Kasumi-1 (cell line): ENCODE measurements at regions not wholly inside any gene's neighbourhood (a gene's known extent, or its start where the extent isn't known, plus 50 kb on each side); places are given as distances from the start of the nearest gene placed in this dataset.

Experiments
- DNase-seq, 2 experiments: peaks; one replicate each; lab custom pipeline; 2025; lab: John Stamatoyannopoulos, UW

DNA sequence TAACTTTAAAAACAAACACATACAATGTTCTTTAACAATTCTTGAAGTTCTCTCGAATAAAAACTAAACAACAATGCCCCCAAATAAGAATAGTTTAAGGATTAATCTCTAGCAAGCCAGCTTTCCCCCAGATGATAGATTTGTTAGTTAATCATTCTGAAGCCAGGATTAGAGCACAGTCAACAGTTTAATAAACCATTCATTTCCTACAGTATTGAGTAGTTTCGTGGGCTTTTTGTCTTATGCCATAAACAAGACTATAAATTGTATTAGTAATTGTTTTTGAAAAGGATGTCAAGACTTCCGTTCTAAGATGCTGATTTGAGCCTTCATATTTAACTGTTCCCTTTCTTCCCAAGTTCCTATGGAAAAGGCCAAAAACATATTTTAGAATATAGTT lies 136.6 kb downstream of the PIK3R1 start:
- no peak for DNase-seq

DNA sequence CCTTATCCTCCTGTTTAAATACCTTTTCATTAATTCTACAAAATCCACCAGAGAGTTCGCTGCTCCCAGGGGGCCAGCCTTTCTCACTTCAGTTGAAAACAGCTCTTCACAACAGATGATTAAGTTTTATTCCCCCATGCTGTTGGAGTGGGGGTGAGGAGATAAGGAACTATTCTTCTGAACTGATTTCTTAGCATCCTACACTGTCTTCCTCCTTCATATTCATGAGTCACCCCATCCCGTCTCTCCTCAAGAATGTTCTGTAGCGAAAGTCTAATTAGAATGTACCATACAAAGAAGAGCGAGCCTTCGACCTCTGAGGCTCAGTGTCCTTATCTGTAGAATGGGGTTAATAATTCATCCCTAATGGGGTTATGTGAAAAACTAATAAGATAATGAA lies 138.0 kb downstream of the PIK3R1 start:
- DNase-seq = no peak

DNA sequence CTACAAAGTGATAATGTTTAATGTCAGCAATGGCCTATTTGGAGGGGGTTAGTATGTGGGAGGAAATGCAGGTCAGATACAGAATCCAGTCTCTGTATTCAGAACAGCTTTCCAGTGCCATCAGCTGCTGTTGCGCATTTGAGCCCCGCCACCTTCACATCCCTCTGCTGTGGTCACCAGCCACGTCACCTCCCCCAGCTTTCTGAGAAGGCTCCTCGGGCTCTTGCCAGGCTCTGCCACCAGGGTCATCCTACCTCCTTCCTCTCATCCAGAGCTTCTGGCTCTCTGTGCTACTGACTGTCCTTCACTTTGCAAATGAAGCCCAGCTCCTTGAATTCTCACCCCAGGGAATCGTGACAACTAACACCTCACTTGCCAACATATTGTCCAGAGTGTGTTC lies 138.8 kb downstream of the PIK3R1 start:
- peak; percentile 52 to 58 for DNase-seq

DNA sequence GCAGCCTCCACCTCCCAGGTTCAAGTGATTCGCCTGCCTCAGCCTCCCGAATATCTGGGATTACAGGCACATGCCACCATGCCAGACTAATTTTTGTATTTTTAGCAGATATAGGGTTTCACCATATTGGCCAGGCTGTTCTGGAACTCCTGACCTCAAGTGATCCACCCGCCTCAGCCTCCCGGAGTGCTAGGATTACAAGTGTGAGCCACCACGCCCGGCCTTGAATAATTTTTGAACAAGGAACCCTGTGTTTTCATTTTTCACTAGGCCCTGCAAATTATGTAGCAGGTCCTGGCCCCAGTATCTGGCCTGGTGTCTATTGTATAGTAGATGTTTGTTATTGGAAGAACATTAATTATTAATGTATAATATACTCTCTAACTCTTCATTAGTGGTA lies 140.7 kb downstream of the PIK3R1 start:
- no peak for DNase-seq

DNA sequence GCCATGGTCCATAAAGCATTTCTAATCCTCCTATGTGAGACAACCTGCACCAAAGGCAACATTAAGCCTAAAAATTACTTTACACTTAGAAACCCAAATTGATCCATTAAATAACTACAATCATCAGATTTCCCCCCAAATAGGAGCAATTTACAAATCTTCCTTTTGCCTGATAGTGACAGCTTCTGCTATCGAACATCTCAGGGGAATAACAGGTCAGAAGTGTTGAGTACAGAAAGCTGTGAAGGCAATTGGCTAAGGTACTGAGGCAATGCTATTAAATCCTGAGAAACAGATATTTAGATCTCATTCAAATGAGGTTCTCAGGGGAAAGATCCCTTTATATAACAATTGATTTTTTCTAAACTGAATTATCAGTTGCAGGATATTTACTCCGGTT lies 141.1 kb downstream of the PIK3R1 start:
- no peak for DNase-seq

DNA sequence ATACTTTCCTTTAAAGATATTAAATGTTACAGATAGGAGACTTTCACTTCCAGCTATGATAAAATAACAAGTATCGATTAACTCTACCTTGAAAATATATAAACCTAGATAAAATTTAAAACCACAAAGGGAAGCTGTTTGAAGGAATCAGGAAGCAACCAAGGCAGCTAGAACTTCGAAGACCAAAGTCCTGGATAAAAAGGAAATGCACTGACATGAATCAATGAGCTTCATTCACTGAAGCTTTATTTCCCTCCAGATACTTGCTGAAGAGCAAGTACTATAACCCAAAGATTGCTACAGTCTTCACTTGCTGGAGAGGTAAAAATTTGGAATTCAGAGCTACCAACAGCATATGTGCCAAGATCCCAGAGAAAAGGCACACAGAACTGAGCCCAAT lies 144.1 kb downstream of the PIK3R1 start:
- peak in 1 of 2 experiments; percentile 8 for DNase-seq

DNA sequence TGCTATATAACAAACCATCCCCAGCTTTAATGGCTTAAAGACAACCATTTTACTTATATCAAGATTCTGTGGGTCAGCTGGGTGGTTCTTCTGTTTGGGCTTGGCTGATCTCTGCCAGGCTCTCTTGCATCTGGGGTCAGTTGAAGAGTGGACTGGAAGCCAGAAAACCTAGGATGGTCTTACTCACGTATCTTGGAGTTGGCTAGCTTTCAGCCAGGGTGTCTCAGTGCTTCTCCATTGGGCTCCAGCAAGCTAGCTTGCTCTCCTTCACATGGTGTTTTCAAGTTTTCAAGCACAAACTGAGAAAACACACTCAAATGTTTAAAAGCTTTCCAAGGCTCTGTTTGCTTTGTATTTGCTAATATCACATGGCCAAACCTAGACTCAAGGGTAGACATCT lies 146.8 kb downstream of the PIK3R1 start:
- DNase-seq = no peak

DNA sequence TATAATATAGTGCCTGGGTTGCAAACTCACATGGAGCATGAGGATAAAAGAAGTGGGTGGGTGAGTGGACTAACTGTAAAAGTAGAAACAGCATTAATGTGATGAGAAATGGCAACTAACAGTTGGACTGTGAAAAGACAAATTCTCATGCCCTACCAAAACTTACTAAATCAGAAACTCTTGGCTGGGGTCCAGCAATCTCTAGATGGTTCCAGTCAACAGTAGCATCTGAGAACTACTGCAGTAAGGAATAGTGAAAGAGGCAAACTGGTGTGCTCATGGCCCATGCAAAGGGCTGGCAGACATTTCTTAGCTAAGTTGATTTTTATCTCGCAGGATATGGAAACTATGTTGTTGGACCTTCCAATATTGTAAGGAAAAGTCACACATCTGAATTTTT lies 150.3 kb downstream of the PIK3R1 start:
- no peak for DNase-seq

DNA sequence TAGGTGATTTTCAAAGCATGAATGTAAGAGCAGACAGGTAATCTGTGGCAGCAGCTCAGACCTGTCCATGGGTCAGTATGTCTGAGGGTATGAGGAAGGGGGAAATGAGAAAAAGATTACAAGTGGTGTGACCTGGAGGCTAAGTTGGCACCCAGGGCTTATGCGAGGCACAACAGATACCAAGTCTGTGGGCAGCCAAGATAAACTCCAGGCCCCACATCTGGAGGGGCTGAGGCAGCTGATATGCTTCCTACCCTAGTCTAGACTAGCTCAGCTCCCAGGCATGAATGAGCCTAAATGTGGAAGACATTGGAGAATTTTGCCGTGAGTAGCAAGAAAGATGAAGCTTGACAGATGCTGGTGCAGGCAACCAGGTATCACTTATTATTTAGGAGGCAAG lies 151.7 kb downstream of the PIK3R1 start:
- DNase-seq = no peak

DNA sequence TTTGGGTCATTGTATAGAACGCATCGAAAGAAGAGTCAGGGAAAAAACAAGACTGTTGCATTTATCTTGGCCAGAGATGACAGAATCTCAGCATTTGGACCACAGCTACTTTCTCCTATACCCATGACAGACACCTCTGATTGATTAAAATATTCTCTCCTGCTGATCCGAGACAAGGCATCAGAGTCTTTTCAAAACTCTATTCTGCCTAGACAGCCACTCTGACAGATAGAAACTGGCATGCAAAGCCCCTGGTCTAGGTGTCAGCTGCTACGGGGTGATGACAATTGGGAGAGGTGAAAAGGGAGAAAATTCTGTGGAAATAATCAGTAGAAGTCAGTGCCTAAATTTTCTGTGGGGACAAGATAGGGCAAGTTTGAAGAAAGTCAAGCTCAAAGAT lies 152.2 kb downstream of the PIK3R1 start:
- no peak for DNase-seq

DNA sequence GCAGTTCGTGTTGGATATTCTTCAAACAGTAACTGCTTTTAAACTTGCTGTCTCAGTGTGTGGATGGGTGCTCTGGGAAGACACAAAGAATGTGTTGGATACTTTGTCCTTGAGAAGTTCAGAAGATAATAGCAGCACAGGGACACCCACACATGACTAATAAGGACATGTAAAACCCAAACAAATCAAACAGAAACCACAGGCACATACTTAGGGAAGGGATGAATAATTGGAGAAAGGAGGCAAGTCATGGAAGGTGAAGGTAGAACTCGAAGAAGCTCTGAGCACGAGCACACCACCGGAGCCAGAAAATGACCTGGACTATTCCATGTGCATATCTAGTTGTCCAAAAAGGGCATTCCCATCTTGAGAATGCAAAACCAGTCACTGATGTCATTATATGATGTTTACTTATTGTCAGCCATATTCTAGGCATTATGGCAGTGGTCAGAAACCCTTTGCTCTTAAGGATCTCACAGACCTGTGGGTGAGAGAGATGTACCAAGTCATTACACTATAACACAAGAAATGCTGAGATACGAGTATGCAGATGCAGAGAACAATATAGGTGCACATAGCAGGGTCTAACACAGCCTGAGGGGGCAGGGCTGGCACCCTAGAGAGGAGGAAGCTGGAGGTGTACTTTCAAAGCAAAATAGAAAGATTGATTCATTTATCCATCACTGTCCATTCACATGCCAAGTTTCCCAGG lies 152.9 kb downstream of the PIK3R1 start:
- DNase-seq = no peak

DNA sequence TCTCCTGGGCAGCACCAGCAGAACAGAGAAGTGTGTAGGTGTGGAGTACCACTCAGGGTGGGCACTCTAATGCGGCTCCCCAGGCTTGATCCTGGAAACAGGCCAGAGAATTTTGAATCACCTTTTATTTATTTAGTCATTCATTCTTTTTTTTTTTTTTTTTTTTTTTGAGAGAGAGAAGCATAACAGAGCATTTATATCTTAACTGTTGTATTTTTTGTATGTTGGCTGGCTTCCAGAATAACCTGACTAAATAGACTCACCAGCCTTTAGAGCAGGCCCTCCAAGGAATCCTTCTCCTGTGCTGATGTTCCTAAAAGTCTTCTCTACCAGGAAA lies 153.4 kb downstream of the PIK3R1 start:
- no peak for DNase-seq

DNA sequence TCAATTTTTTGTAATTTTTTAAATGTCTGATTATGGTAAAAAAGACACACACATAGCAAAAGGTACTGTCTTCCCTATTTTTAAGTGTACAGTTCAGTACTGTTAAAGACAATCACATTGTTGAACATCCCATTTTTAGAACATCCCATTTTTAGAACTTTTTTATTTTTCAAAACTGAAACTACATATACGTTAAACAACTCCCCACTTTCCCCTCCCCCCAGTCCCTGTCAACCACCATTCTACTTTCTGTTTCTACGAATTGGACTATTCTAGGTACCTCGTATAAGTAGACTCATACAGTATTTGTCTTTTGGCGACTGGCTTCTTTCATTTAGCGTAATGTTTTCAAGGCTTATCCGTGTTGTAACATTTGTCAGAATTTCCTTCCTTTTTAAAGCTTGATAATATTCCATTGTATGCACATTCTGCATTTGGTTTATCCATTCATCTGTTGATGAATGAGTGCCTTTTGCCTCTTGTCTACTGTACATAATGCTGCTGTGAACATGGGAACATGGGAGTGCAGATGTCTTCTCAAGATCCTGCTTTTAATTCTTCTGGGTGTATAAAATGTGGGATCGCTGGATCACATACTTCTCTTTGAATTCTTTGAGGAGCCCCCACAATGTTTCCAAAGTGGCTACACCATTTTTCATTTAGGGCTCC lies 154.0 kb downstream of the PIK3R1 start:
- peak; percentile 33 to 36 for DNase-seq

DNA sequence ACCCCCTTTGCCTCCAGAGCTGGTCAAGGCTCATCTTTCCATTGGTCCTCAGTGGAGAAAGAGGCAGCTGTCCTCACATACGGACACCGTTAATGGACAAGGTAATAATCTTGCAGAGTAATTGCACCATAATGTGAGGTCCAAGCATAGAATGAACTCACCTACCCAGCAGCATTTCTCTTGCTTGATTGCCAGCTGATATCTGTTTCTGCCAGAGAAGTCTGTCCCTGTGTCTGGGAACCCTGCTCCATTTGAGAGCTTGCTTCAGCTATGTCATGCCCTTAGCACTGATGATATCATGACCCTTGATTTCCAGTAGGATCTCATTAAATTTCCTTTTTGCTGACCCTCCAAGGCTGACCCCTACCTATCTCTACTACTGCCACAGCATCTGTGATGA lies 154.6 kb downstream of the PIK3R1 start:
- DNase-seq = no peak

DNA sequence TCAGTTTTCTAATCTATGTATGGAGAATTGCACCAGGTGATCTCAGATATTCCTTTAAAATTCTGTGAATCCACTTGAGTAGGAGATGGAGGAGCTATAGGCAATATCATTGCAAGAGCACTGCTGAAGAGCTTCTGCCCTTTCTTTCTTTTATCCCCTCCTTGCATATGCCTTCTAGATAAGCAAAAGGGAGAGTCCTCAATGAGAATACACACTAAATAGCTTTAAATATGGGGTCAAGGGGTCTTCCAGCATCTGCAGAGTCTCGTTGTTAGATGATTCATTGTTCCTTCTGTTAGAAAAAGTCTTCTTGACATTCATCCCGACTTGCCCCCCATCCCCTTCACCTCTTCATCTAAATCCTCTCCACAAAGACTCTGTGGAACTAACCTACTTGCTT lies 156.1 kb downstream of the PIK3R1 start:
- DNase-seq = no peak

DNA sequence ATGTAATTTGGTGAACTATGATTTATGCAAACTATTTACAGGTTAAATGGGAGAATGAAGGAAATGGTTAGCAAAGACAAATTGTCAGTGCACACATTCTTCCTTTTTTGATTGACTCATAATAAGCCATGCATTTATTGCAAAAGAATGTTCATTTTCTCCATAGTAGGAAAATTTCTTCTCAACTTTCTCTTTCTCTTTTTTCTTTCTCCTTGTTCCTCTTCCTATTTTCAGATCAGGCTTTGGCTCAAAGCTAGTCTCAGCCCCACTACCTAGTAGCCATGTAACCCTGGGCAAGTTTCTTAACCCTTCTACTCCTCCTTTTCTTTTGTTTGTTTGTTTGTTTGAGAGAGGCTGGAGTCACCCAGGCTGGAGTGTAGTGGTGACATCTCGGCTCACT lies 156.6 kb downstream of the PIK3R1 start:
- DNase-seq = peak in 1 of 2 experiments; percentile 10

DNA sequence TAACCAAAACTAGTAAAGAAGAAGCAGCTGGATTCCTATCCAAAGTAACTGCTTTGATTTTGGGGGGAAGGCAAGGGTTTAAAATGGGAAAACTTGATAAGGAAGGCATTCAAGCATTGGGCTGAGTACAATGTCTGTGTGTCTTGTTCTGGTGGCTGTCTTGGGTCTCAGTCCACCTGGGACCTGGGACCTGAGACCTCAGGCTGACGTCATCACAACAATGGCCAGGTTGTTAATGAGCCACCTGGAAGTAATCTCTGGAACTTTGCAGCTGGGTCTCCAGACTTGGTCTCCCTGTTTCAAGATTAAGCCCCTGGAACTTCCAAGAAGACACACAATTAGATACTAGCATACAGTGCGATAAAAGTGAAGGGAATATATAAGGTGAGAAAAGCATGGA lies 157.5 kb downstream of the PIK3R1 start:
- DNase-seq = no peak

DNA sequence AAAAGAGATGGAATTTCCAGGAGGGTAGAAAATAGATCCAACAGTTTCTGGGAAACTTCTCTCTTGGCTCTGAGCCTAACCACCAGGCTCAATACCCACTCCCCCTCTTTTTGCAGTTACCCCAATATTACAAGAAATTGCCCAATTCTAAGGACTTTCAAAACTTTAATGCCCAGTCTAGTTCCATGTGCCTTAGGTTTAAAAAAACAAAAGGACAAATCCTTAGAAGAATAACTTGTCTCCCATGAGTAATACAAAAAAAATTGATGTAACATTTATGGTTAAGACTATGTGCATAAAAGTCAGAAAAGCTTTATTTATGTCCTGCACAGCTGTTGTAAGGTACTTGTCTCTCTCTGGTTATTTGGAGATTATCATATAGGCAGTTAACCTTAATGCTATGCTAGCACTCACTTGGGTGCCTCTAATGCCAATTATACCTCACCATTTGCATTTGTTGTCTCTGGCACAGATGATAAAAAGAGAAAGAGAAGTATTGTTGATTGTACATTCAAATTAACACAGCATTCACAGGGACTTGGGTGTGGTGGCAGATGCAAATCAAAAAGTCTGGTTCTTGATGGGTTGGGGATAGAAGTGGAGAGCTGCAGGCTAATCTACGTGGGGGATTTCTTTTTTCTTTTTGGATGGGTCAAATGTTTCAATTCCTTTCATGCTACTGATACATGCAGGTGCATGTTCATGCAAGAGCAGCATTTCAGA lies 159.4 kb downstream of the PIK3R1 start:
- DNase-seq = no peak

DNA sequence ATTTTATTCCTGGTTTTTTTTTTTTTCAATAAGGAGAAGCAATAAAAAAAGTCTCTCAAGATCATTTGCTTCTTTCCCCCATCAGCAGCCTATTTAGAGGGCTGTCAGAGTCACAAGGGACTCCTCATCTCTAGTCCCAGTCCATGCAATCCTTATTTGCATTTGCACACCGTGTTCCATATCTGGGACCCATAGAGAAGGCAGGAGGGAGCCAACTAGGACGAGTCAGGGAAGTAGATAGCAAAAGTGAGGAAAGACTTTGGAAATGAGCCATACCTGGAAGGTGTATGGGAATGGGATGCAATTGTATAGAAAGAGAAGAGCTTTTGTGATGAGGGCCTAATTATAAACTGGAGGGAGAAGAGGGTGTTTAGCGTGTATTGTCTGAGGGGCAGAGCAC lies 160.0 kb downstream of the PIK3R1 start:
- no peak for DNase-seq

DNA sequence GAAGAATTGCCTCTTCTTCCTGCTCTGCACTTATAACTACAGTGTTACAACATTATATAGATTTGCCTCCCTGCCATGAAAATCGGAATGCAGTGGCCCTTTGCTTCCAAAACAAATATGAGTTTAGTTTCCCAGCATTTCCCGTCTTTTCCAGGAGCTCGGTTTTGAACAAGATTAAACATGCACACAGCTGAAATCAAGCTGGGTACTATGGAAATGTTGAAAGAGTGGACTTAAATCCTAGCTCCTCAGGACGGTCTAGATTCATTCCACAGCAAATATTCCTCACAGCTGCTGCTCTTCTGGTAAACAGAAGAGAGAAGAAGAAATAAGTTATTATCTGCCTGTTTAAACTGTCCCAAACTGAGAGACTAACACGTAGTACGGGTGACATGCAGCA lies 161.4 kb downstream of the PIK3R1 start:
- no peak for DNase-seq

DNA sequence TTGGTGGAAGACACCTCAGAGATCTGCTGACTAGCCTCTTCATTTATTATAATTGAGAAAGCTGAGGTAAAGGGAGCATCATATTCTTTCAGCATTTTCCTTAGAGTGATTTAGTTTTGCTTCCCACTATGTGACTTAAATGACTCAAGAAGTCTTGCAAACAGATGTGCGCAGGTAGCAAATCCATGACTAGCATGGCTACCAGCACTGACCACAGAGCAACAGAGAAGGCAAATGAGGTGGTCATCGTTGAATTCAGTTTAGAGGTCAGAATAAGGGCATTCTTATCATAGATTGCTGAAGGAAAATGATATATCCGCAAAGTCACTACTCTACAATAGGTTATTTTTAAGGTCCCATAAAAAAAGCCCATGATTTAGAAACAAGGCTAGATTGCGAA lies 162.2 kb downstream of the PIK3R1 start:
- no peak for DNase-seq

DNA sequence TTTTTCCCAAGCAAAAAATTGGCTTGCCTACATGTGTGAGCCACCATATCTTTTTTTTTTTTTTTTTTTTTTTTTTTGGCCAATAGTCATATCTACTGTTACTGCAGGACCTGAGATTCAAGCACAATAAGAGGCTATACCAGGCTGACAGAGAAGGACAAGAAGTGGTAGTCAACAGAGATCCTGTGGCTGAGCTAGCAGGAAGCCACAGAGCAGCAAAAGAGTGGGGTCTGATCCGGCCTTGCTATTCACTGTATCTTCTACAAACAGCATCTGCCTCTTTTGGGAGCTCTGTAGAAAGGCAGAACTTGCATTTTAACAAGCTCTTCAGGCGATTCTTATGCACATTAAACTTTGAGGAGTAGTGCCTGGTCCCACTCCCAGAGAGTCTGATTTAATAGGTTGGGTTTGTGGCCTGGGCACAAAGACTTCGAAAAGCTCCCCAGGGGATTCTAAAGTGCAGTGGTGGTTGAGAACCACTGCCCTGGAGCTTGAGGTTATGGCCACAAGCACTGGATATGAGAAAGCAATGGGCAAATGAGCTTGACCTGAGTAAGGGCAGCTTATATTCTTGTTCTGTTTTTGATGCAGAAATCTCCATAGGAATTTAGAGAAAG lies 162.8 kb downstream of the PIK3R1 start:
- peak; percentile 71 to 92 for DNase-seq
